GM19351 (cell line): ENCODE measurements at regions not wholly inside any gene's neighbourhood (a gene's known extent, or its start where the extent isn't known, plus 50 kb on each side); places are given as distances from the start of the nearest gene placed in this dataset.

Experiments
- ATAC-seq: cut with Tn5 transposase; IDR thresholded peaks from one replicate; pipeline ENCODE4 v1.9.1; 2021; ENCODE audit warnings: mild to moderate bottlenecking, moderate library complexity; ENCODE audit not compliant: unreplicated experiment

DNA sequence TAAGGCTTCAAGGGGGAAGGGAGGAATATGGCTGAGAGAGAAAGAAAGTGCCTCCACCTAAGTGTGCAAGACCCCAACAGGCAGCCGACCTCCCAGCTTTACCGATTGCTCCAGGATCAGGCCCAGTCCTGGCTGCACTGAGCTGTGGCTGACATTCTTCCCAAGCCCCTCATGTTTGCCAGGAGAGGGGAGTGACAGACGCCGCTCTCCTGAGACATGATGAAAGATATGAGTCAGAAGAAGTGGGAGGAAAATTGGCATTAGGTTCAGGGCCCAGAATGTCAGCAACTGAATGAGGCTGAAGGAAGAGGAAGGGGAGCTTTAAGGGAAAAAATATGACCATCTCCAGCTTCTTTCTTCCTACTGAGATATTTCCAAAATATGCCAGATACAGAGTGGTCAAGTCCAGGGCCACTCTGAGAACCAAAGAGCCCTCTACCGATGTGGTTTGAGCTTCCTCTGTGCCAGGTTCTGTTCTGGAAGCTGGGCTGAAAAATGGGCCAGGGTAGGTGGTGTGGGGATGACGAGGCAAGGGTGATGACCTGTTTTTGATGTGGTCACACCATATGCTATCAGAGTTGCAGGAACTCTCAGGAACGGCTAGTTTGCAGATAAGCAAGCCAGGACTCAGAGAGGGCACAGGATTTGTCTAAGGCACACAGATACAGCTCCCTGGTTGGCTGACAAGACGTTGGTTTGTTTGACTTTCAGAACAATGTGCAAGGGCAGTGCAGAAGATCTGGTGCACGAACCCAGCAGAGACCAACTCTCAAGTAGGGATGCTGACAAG is 176.7 kb downstream of the SOX9 start:
- ATAC-seq, result no peak

DNA sequence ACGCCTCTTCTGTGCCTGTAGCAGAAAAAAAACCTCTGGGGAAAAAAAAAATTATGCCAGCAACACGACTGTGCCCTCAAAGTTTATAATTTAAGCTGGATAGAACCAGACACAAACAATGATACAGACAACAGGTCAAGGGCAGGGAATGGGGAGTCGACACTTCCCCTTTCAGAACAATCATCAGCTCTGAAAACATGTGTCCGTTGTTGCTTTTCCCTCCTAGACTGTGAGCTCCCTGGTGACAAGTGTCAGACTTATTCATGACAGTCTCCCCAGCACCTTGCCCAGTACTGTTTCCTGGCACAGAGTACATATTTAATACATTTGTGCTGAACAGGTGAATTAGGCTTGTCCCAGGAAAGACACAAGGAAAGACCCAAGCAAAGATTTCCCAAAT is 178.3 kb downstream of the SOX9 start:
- no peak for ATAC-seq

GRCh38 chr17:72299592-72299991 is 178.8 kb downstream of the SOX9 start:
- ATAC-seq, result no peak

DNA sequence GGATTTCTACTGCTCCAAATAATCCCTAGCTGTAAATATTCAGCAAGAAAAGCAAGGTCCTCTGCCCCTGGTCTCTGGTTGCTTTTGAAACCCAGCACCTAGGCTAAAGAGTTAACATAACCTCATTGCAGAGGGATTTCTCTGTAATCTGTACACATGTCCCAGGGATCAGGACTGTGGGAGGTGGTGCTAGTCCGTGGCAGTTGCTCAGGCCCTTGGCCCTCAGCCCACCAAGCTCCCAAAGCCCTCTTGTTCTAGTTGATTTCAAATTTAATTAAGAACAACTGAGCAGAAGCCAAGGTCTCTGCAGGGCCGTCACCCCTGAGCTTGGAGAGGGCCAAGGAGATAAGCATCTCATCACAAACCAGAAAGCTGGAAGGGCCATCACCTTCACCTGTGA is 181.1 kb downstream of the SOX9 start:
- ATAC-seq, result no peak

GRCh38 chr17:72302735-72303134 is 181.9 kb downstream of the SOX9 start:
- no peak for ATAC-seq

GRCh38 chr17:72303787-72304733 is 183.2 kb downstream of the SOX9 start:
- ATAC-seq, result no peak

GRCh38 chr17:72304859-72305258 is 184.0 kb downstream of the SOX9 start:
- ATAC-seq, result no peak

DNA sequence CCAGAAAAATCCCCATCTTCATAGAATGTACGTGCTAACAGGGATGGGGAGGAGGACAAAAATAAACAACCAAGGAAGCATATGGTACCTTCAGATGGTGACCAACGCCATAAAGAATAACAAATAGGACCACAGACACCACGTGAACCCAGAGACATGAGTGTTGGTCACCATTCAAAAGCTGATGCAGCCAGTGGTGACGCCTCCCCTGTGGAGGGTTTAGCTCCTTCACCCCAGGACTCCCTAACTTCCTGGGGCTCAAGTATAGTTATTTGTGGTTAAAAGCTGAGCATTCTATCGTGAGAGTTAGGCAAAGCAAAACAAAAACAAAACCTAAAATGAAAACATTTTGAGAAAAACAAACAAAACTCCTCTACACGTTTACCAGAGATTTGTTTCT is 184.7 kb downstream of the SOX9 start:
- no peak for ATAC-seq

- no peak for ATAC-seq
Observed at GRCh38 chr17:72306037-72306436, 185.2 kb downstream of the SOX9 start.

DNA sequence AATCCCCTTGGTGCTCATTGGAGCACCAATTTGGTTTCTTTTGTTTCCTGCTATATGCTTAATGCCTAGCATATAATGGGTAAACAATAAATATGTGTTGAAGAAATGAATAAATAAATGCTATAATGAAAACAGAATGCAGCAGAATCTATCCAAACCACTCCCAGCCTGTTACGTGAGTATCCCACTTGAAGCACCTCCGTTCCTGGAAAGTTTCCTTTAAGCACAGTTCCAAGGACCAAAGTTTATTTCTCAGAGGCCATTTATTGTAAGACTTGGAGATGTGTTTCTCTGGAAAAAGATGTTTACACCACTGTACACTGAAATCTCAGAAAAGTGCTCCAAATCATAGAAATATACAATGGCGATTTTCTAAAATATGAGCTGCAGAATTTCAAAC is 187.0 kb downstream of the SOX9 start:
- ATAC-seq, result no peak

GRCh38 chr17:72308744-72309385 is 188.0 kb downstream of the SOX9 start:
- ATAC-seq, result no peak

DNA sequence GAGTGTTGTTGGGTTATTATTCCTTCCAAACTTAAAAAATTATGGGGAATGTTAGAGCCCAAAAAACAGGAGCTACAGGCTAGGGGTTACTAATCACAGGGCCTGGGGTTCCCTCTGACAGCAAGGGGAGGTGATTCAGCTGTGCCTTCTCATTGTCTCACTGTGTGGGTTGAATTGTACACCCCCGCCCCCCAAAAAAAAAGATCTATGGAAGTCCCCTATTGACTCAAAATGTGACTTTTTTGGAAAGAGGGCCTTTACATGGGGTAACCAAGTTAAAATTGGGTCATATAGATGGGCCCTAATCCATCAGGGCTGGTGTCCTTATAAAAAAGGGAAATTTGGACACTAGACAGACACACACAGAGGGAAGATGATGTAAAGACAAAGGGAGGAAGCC is 190.2 kb downstream of the SOX9 start:
- peak; percentile 38 for ATAC-seq

- no peak for ATAC-seq
Observed at GRCh38 chr17:72315122-72315913, 194.5 kb downstream of the SOX9 start.

DNA sequence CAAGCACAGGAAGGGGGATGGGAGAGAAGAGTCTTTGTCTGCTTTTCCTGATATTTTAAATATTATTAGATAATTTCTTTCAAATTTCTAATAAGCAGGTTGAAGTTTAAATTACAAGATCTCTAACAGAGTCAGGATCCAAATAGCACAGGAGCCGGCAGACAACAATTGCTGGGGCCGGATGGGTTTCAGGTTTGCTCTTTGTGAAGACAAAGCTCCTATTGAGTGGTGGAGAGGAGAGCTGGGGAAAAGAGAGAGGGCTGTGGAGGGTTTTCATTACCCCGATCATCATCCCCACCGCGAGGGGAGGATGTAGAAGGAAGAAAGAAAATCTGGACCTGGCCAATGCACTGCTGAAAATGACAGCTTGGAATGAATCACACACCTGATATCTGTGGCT is 197.3 kb downstream of the SOX9 start:
- ATAC-seq, result no peak

DNA sequence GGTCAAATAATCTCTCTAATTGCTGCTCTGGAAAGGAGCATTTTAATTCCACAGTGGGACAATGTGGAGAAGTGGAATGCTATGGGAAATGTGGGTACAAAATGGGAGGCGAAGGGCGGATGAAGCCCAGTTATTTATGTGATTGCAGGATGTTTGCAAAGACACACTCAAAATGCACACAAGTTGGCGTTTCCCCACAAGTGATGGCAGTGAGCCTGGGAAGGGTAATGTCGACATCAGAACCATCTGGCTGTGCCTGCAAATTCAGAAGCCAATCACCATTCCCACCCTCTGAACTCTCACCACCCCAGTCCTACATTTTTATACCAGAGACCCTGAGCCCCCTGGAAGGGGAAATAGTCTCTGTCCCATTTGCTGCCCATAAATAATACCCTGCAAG is 201.1 kb downstream of the SOX9 start:
- no peak for ATAC-seq

- peak; percentile 94 for ATAC-seq
Observed at GRCh38 chr17:72332367-72332766, 211.5 kb downstream of the SOX9 start.

DNA sequence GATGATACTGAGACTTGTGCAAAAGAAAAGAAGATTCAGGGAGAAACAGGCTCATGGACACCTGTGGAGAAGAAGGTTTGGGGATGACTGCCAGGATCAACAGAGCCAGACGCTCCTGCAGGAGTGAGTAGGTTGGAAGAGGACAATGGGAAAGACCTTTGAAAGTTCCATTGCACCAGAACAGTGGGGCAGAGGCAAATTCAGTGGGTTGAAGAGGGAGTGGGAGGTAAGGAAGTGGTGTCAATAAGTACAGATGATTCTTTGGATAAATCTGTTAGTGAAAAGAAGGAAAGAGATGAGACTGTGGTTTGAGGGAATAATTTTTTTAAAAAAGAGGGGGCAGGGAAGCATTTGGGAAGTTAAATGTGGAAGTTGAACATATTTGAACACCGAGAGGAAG is 212.8 kb downstream of the SOX9 start:
- ATAC-seq, result no peak

DNA sequence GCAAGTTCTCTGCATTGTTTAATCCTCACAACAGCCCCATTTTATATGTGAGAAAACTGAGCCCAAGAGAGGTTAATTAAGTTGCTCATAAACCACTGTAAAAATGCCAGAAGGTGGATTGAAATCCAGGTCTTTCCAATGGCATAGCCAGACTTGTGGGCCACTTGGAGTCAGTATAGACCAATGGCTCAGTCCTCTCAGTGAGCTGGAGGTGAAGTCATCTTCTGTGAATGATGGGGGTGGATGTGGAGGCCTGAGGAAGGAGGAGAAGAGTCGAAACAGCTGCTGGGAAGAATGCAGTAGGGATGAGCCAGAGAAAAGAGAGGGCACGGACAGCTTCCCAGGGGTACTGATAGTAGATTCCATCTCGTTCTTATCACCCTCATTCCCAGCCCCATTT is 213.4 kb downstream of the SOX9 start:
- no peak for ATAC-seq

- ATAC-seq, result no peak
Observed at GRCh38 chr17:72336026-72336803, 215.4 kb downstream of the SOX9 start.

- no peak for ATAC-seq
Observed at GRCh38 chr17:72336804-72337070, 215.9 kb downstream of the SOX9 start.
